Mammary epithelial cell (primary cell): ENCODE measurements at regions not wholly inside any gene's neighbourhood (a gene's known extent, or its start where the extent isn't known, plus 50 kb on each side); places are given as distances from the start of the nearest gene placed in this dataset.

Experiments used
- EZH2 ChIP-seq: IDR thresholded peaks from 2 replicates; pipeline ENCODE4 v1.6.1; 2012; ENCODE audit warnings: low read length, inconsistent platforms, borderline replicate concordance
- TF ChIP-seq, protein P1 (sequence below), 2 donors: IDR thresholded peaks in 1 of 2; conservative IDR thresholded peaks in 1 of 2; 2 replicates each; pipeline ENCODE4 v1.5.1; 2011 to 2012; ENCODE audit warnings: inconsistent platforms in 2 of 2, low read length in 2 of 2, mild to moderate bottlenecking in 2 of 2, control low read depth in 1 of 2, low read depth in 1 of 2; ENCODE audit not compliant: insufficient read depth in 1 of 2; ENCODE audit errors: extremely low read depth in 1 of 2

DNA sequence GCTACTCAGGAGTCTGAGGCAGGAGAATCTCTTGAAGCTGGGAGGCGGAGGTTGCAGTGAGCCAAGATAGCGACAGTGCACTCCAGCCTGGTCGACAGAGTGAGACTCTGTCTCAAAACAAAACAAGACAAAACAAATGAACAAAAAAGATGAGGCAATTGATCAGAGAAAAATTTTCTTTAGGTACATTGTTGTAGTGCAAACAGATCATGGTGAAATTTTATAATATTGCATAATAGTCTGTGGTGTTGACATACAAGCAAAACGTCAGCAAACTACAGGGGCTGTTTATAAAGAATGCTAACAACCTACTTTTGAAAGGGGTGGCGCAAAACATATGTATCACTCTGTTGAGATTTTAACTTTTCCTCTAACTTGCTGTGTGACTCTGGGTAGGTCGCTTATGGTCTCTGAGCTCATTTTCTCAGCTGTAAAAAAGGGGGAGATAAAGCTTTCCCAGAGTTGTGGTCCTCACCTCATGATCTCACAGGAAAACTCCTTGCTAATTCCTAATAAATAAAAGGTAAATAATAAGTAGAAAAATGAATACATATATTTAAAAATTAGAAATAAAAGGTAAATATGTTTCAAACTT lies 64.8 kb upstream of the NUP160 start:
- TF ChIP-seq EZH2: no peak
- TF ChIP-seq, protein P1, sequence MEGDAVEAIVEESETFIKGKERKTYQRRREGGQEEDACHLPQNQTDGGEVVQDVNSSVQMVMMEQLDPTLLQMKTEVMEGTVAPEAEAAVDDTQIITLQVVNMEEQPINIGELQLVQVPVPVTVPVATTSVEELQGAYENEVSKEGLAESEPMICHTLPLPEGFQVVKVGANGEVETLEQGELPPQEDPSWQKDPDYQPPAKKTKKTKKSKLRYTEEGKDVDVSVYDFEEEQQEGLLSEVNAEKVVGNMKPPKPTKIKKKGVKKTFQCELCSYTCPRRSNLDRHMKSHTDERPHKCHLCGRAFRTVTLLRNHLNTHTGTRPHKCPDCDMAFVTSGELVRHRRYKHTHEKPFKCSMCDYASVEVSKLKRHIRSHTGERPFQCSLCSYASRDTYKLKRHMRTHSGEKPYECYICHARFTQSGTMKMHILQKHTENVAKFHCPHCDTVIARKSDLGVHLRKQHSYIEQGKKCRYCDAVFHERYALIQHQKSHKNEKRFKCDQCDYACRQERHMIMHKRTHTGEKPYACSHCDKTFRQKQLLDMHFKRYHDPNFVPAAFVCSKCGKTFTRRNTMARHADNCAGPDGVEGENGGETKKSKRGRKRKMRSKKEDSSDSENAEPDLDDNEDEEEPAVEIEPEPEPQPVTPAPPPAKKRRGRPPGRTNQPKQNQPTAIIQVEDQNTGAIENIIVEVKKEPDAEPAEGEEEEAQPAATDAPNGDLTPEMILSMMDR (conservative IDR thresholded peaks at IDR 0.05 in 1 of 2, IDR thresholded peaks at IDR 0.05 in 1 of 2; ENCODE audit: extremely low read depth in 1 of 2, insufficient read depth in 1 of 2, low read depth in 1 of 2, low read length in 2 of 2): no peak
